ENCODE measurements at regions not wholly inside any gene's neighbourhood (a gene's known extent, or its start where the extent isn't known, plus 50 kb on each side); places are given as distances from the start of the nearest gene placed in this dataset.

DNA sequence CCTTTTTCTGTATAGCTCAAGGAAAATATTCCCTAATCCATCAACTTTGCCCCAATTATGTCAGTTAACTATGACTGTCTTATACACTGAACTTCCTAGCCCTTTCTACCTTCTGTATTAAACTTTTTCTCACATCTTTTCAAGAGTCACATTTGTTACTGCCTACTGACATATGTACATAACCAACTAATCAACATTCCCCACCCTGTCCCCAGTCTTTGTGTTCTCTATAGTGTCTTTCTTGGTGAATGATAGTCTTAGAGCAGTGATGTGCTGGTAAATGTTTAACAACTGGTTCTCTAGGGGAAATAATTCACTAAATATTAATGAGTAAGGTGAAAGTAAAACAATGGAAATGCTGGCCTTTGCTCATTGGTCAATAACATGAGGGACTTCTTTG lies 61.6 kb upstream of the PIK3C3 start (continued):
- TF ChIP-seq, protein P1, sequence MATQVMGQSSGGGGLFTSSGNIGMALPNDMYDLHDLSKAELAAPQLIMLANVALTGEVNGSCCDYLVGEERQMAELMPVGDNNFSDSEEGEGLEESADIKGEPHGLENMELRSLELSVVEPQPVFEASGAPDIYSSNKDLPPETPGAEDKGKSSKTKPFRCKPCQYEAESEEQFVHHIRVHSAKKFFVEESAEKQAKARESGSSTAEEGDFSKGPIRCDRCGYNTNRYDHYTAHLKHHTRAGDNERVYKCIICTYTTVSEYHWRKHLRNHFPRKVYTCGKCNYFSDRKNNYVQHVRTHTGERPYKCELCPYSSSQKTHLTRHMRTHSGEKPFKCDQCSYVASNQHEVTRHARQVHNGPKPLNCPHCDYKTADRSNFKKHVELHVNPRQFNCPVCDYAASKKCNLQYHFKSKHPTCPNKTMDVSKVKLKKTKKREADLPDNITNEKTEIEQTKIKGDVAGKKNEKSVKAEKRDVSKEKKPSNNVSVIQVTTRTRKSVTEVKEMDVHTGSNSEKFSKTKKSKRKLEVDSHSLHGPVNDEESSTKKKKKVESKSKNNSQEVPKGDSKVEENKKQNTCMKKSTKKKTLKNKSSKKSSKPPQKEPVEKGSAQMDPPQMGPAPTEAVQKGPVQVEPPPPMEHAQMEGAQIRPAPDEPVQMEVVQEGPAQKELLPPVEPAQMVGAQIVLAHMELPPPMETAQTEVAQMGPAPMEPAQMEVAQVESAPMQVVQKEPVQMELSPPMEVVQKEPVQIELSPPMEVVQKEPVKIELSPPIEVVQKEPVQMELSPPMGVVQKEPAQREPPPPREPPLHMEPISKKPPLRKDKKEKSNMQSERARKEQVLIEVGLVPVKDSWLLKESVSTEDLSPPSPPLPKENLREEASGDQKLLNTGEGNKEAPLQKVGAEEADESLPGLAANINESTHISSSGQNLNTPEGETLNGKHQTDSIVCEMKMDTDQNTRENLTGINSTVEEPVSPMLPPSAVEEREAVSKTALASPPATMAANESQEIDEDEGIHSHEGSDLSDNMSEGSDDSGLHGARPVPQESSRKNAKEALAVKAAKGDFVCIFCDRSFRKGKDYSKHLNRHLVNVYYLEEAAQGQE (IDR thresholded peaks at IDR 0.05; ENCODE audit: unreplicated experiment): no peak

DNA sequence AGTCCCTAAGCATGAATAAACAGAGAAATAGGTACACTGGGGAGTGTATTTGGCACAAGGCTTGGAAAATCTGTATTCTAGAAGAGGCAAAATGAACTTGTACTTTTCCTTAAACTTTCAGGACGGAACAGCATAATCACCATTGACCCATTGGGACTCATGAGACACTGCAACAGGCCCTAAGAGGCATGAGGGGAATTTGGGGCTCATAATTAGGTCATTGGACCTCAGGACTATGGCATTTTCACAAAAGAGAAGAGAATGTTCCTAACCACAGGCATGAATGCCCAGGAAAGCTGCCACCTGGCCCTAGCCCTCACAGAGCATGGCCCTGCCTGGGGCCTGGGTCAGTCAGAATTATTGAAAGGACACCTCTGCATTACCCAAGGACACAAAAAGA lies 67.9 kb upstream of the PIK3C3 start:
- 0 out of 2 replicates have a peak overlapping the region, but pooled peaks have one; percentile 24 for H2AFZ ChIP-seq
- TF ChIP-seq CREB1 (CRISPR knock-in tag; IDR thresholded peaks at IDR 0.05; ENCODE audit: low read depth) (no peak), NANOG (IDR thresholded peaks at IDR 0.05; ENCODE audit: borderline replicate concordance) (no peak), POLR2AphosphoS5 (IDR thresholded peaks at IDR 0.05; ENCODE audit: low read depth) (no peak), EZH2 (IDR thresholded peaks at IDR 0.05; ENCODE audit: low read depth, unreplicated experiment) (no peak), STAT1 (IDR thresholded peaks at IDR 0.05; ENCODE audit: unreplicated experiment) (no peak), JUNB (IDR thresholded peaks at IDR 0.05; ENCODE audit: unreplicated experiment) (no peak), ZNF331 (CRISPR knock-in tag; IDR thresholded peaks at IDR 0.05; ENCODE audit: low read depth) (no peak)
- TF ChIP-seq, protein P2, sequence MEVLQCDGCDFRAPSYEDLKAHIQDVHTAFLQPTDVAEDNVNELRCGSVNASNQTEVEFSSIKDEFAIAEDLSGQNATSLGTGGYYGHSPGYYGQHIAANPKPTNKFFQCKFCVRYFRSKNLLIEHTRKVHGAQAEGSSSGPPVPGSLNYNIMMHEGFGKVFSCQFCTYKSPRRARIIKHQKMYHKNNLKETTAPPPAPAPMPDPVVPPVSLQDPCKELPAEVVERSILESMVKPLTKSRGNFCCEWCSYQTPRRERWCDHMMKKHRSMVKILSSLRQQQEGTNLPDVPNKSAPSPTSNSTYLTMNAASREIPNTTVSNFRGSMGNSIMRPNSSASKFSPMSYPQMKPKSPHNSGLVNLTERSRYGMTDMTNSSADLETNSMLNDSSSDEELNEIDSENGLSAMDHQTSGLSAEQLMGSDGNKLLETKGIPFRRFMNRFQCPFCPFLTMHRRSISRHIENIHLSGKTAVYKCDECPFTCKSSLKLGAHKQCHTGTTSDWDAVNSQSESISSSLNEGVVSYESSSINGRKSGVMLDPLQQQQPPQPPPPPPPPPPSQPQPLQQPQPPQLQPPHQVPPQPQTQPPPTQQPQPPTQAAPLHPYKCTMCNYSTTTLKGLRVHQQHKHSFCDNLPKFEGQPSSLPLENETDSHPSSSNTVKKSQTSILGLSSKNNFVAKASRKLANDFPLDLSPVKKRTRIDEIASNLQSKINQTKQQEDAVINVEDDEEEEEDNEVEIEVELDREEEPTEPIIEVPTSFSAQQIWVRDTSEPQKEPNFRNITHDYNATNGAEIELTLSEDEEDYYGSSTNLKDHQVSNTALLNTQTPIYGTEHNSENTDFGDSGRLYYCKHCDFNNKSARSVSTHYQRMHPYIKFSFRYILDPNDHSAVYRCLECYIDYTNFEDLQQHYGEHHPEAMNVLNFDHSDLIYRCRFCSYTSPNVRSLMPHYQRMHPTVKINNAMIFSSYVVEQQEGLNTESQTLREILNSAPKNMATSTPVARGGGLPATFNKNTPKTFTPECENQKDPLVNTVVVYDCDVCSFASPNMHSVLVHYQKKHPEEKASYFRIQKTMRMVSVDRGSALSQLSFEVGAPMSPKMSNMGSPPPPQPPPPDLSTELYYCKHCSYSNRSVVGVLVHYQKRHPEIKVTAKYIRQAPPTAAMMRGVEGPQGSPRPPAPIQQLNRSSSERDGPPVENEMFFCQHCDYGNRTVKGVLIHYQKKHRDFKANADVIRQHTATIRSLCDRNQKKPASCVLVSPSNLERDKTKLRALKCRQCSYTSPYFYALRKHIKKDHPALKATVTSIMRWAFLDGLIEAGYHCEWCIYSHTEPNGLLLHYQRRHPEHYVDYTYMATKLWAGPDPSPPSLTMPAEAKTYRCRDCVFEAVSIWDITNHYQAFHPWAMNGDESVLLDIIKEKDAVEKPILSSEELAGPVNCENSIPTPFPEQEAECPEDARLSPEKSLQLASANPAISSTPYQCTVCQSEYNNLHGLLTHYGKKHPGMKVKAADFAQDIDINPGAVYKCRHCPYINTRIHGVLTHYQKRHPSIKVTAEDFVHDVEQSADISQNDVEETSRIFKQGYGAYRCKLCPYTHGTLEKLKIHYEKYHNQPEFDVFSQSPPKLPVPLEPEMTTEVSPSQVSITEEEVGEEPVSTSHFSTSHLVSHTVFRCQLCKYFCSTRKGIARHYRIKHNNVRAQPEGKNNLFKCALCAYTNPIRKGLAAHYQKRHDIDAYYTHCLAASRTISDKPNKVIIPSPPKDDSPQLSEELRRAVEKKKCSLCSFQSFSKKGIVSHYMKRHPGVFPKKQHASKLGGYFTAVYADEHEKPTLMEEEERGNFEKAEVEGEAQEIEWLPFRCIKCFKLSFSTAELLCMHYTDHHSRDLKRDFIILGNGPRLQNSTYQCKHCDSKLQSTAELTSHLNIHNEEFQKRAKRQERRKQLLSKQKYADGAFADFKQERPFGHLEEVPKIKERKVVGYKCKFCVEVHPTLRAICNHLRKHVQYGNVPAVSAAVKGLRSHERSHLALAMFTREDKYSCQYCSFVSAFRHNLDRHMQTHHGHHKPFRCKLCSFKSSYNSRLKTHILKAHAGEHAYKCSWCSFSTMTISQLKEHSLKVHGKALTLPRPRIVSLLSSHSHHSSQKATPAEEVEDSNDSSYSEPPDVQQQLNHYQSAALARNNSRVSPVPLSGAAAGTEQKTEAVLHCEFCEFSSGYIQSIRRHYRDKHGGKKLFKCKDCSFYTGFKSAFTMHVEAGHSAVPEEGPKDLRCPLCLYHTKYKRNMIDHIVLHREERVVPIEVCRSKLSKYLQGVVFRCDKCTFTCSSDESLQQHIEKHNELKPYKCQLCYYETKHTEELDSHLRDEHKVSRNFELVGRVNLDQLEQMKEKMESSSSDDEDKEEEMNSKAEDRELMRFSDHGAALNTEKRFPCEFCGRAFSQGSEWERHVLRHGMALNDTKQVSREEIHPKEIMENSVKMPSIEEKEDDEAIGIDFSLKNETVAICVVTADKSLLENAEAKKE (CRISPR knock-in tag; IDR thresholded peaks at IDR 0.05): no peak
- TF ChIP-seq, protein P3, sequence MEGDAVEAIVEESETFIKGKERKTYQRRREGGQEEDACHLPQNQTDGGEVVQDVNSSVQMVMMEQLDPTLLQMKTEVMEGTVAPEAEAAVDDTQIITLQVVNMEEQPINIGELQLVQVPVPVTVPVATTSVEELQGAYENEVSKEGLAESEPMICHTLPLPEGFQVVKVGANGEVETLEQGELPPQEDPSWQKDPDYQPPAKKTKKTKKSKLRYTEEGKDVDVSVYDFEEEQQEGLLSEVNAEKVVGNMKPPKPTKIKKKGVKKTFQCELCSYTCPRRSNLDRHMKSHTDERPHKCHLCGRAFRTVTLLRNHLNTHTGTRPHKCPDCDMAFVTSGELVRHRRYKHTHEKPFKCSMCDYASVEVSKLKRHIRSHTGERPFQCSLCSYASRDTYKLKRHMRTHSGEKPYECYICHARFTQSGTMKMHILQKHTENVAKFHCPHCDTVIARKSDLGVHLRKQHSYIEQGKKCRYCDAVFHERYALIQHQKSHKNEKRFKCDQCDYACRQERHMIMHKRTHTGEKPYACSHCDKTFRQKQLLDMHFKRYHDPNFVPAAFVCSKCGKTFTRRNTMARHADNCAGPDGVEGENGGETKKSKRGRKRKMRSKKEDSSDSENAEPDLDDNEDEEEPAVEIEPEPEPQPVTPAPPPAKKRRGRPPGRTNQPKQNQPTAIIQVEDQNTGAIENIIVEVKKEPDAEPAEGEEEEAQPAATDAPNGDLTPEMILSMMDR (conservative IDR thresholded peaks at IDR 0.05; ENCODE audit: low read depth in 2 of 2): no peak
- TF ChIP-seq, protein P4, sequence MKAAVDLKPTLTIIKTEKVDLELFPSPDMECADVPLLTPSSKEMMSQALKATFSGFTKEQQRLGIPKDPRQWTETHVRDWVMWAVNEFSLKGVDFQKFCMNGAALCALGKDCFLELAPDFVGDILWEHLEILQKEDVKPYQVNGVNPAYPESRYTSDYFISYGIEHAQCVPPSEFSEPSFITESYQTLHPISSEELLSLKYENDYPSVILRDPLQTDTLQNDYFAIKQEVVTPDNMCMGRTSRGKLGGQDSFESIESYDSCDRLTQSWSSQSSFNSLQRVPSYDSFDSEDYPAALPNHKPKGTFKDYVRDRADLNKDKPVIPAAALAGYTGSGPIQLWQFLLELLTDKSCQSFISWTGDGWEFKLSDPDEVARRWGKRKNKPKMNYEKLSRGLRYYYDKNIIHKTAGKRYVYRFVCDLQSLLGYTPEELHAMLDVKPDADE (IDR thresholded peaks at IDR 0.05): no peak

More for the DNA sequence above, 67.9 kb upstream of the PIK3C3 start:
- Histone ChIP-seq H3K9me2 (ENCODE audit: insufficient read depth) (no peaks in the 10 kb centered on the region; the same call in 1 of the 2 replicates), H3K27ac (ENCODE audit: low read depth) (no peak overlapping the region), H3K27me3 (ENCODE audit: insufficient read depth) (no peaks in the 10 kb centered on the region), H4K20me1 (replicated peaks; ENCODE audit: insufficient read depth) (no peaks in the 10 kb centered on the region), H3K79me2 (replicated peaks; ENCODE audit: insufficient read depth) (no peaks in the 10 kb centered on the region), H3K4me3 (no peak overlapping the region), H3F3A (replicated peaks; ENCODE audit: low read depth) (no peaks in the 10 kb centered on the region), H3K4me1 (ENCODE audit: insufficient read depth) (no peaks in the 10 kb centered on the region), H3K4me2 (no peak overlapping the region), H3K36me3 (ENCODE audit: insufficient read depth) (no peaks in the 10 kb centered on the region)
- ATAC-seq (no peak), DNase-seq (ENCODE audit: low spot score) (no peak)
- no peaks in the 10 kb centered on the region for H3K27me3 Mint-ChIP-seq (ENCODE audit: insufficient read depth, low read depth, poor library complexity)
- no peak overlapping the region for H3K4me3 Mint-ChIP-seq
- H3K4me1 Mint-ChIP-seq: no peaks in the 10 kb centered on the region
- no peak overlapping the region; the same call in 1 of the 2 replicates for H3K27ac Mint-ChIP-seq
- no peaks in the 10 kb centered on the region for H3K36me3 Mint-ChIP-seq (ENCODE audit: low read depth)
- no peaks in the 10 kb centered on the region for H3K9me3 Mint-ChIP-seq

Data from GM23338 (cell line).